ENCODE measurements at regions not wholly inside any gene's neighbourhood (a gene's known extent, or its start where the extent isn't known, plus 50 kb on each side); places are given as distances from the start of the nearest gene placed in this dataset.
A peak's percentile ranks its signal among the peaks of the same experiment; 100 is the strongest.

- H3K4me1 ChIP-seq (ENCODE audit: control insufficient read depth, insufficient read depth, low read length): peaks cover 2% of the 10 kb centered on the region
- no peak overlapping the region for H3K4me3 ChIP-seq (ENCODE audit: low read depth, low read length)
- H3K36me3 ChIP-seq (ENCODE audit: control insufficient read depth, insufficient read depth, low read length): no peaks in the 10 kb centered on the region
- peak in 1 of 6 donors; percentile 79 for DNase-seq (ENCODE audit: low read depth in 4 of 6, low spot score in 6 of 6)
- no peaks in the 10 kb centered on the region for H3K27me3 ChIP-seq (ENCODE audit: control insufficient read depth, insufficient read depth, low read length)
- 77% methylated on average over 8 of the region's 15 CpGs for WGBS (ENCODE audit: insufficient coverage)
- no peak overlapping the region for H3K27ac ChIP-seq (ENCODE audit: low read depth, low read length)
- no peaks in the 10 kb centered on the region for H3K9me3 ChIP-seq (ENCODE audit: control insufficient read depth, insufficient read depth, low read length)
These were observed 115.0 kb upstream of the BACE2 start for GRCh38 chr21:41052820-41053555.

DNA sequence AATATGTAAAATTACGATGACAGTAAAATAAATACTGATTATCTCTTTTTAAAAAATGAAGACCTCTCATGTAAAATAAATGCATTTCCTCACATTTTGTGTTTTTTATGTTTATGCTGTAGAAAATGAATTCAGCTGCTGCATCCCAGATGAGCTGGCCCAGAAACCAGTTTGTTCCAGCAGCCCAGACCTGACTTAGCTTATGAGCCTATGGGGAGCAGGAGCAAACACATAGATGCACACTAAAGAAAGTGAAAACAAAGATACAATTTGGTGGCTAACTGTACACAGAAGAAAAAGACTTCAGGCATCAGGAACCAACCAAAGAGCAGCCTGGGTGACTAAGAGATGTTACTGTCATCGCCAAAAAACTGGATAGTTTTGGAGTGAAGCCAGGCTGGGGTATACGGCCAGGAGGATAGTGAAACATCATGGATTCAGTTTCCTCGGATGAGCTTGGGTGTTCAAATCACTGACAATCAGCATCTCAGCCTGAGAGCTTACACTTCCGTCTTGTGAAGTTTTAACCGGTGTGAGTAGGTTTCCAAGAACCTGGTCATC, 113.9 kb upstream of the BACE2 start:
- H3K4me1 ChIP-seq (ENCODE audit: control insufficient read depth, insufficient read depth, low read length): no peaks in the 10 kb centered on the region
- no peak overlapping the region for H3K27ac ChIP-seq (ENCODE audit: low read depth, low read length)
- DNase-seq (ENCODE audit: low read depth in 4 of 6, low spot score in 6 of 6): peak in 1 of 6 donors; percentile 54
- no peak overlapping the region for H3K4me3 ChIP-seq (ENCODE audit: low read depth, low read length)
- H3K9me3 ChIP-seq (ENCODE audit: control insufficient read depth, insufficient read depth, low read length): no peaks in the 10 kb centered on the region
- H3K27me3 ChIP-seq (ENCODE audit: control insufficient read depth, insufficient read depth, low read length): no peaks in the 10 kb centered on the region
- no peaks in the 10 kb centered on the region for H3K36me3 ChIP-seq (ENCODE audit: control insufficient read depth, insufficient read depth, low read length)
- WGBS (ENCODE audit: insufficient coverage): 69% methylated on average over 5 of the region's 6 CpGs

DNA sequence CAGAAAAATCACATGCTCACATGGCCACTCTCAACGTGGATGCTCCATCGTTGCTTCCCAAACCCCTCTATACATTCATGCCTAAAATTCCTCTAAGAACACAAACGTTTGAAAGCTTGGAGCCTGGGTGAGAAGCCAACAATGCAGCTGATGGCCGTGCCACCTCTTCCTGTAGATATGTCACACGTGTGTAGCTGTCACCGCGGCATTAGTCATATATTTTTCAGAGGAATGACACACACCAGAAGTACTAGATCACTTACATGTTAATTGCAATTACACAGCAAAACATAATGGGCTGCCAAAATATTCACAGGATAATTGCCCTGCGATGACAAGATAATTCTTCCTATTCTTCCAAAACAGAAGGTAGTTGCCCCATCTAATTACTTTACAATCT, 112.7 kb upstream of the BACE2 start:
- H3K4me3 ChIP-seq (ENCODE audit: low read depth, low read length): no peak overlapping the region
- H3K36me3 ChIP-seq (ENCODE audit: control insufficient read depth, insufficient read depth, low read length): no peaks in the 10 kb centered on the region
- WGBS (ENCODE audit: insufficient coverage): 82% methylated on average over 8 of the region's 8 CpGs
- no peaks in the 10 kb centered on the region for H3K4me1 ChIP-seq (ENCODE audit: control insufficient read depth, insufficient read depth, low read length)
- no peak for DNase-seq (ENCODE audit: low read depth in 4 of 6, low spot score in 6 of 6)
- no peaks in the 10 kb centered on the region for H3K27me3 ChIP-seq (ENCODE audit: control insufficient read depth, insufficient read depth, low read length)
- H3K9me3 ChIP-seq (ENCODE audit: control insufficient read depth, insufficient read depth, low read length): no peaks in the 10 kb centered on the region
- no peak overlapping the region for H3K27ac ChIP-seq (ENCODE audit: low read depth, low read length)

GRCh38 chr21:41059871-41060270, 108.1 kb upstream of the BACE2 start:
- 70% methylated on average over 6 of the region's 6 CpGs for whole genome bisulfite sequencing (ENCODE audit: insufficient coverage)

DNA sequence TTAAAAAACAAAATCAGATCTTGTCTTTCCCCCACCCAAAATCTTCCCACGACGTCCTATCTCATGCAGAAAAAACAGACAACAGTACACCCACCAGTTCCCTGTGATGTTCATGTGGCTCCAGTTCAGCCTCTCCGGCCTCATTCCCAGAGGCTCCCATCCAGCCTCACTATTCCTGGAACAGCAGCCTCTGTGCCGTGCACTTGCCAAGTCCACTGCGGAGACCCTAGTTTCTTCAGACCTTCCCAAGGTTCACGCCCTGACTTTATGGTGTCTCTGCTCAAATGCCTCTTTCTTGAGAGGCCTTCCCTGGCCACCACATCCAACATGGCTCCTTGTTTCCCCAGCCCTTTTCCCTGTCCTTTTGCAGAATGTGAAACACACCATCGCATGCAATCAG, 106.3 kb upstream of the BACE2 start:
- Histone ChIP-seq H3K27ac (ENCODE audit: low read depth, low read length) (no peak overlapping the region), H3K9me3 (ENCODE audit: control insufficient read depth, insufficient read depth, low read length) (no peaks in the 10 kb centered on the region), H3K4me3 (ENCODE audit: low read depth, low read length) (no peak overlapping the region), H3K36me3 (ENCODE audit: control insufficient read depth, insufficient read depth, low read length) (no peaks in the 10 kb centered on the region), H3K4me1 (ENCODE audit: control insufficient read depth, insufficient read depth, low read length) (peaks cover 9% of the 10 kb centered on the region), H3K27me3 (ENCODE audit: control insufficient read depth, insufficient read depth, low read length) (no peaks in the 10 kb centered on the region)
- DNase-seq (ENCODE audit: low read depth in 4 of 6, low spot score in 6 of 6): no peak
- WGBS (ENCODE audit: insufficient coverage): 84% methylated on average over 7 of the region's 7 CpGs

More at GRCh38 chr21:41059871-41060270, 108.1 kb upstream of the BACE2 start:
- Histone ChIP-seq H3K27me3 (ENCODE audit: control insufficient read depth, insufficient read depth, low read length) (no peaks in the 10 kb centered on the region), H3K36me3 (ENCODE audit: control insufficient read depth, insufficient read depth, low read length) (no peaks in the 10 kb centered on the region), H3K4me3 (ENCODE audit: low read depth, low read length) (no peak overlapping the region), H3K9me3 (ENCODE audit: control insufficient read depth, insufficient read depth, low read length) (no peaks in the 10 kb centered on the region), H3K4me1 (ENCODE audit: control insufficient read depth, insufficient read depth, low read length) (peaks cover 8% of the 10 kb centered on the region), H3K27ac (ENCODE audit: low read depth, low read length) (no peak overlapping the region)
- no peak for DNase-seq (ENCODE audit: low read depth in 4 of 6, low spot score in 6 of 6)

- Histone ChIP-seq H3K9me3 (ENCODE audit: control insufficient read depth, insufficient read depth, low read length) (no peaks in the 10 kb centered on the region), H3K36me3 (ENCODE audit: control insufficient read depth, insufficient read depth, low read length) (no peaks in the 10 kb centered on the region), H3K4me1 (ENCODE audit: control insufficient read depth, insufficient read depth, low read length) (peaks cover 24% of the 10 kb centered on the region), H3K27ac (ENCODE audit: low read depth, low read length) (peak overlapping the region; percentile 16), H3K27me3 (ENCODE audit: control insufficient read depth, insufficient read depth, low read length) (no peaks in the 10 kb centered on the region), H3K4me3 (ENCODE audit: low read depth, low read length) (no peak overlapping the region)
- WGBS (ENCODE audit: insufficient coverage): 43% methylated on average over 10 of the region's 12 CpGs
- DNase-seq (ENCODE audit: low read depth in 4 of 6, low spot score in 6 of 6): peak in 2 of 6 donors; percentile 61 to 75
These were observed 103.6 kb upstream of the BACE2 start for GRCh38 chr21:41064334-41064791.

GRCh38 chr21:41064951-41065350, 103.0 kb upstream of the BACE2 start:
- Histone ChIP-seq H3K9me3 (ENCODE audit: control insufficient read depth, insufficient read depth, low read length) (no peaks in the 10 kb centered on the region), H3K27ac (ENCODE audit: low read depth, low read length) (no peak overlapping the region), H3K4me3 (ENCODE audit: low read depth, low read length) (no peak overlapping the region), H3K27me3 (ENCODE audit: control insufficient read depth, insufficient read depth, low read length) (no peaks in the 10 kb centered on the region), H3K36me3 (ENCODE audit: control insufficient read depth, insufficient read depth, low read length) (no peaks in the 10 kb centered on the region), H3K4me1 (ENCODE audit: control insufficient read depth, insufficient read depth, low read length) (peaks cover 24% of the 10 kb centered on the region)
- DNase-seq (ENCODE audit: low read depth in 4 of 6, low spot score in 6 of 6): no peak
- WGBS (ENCODE audit: insufficient coverage): 92% methylated on average over 8 of the region's 8 CpGs

DNA sequence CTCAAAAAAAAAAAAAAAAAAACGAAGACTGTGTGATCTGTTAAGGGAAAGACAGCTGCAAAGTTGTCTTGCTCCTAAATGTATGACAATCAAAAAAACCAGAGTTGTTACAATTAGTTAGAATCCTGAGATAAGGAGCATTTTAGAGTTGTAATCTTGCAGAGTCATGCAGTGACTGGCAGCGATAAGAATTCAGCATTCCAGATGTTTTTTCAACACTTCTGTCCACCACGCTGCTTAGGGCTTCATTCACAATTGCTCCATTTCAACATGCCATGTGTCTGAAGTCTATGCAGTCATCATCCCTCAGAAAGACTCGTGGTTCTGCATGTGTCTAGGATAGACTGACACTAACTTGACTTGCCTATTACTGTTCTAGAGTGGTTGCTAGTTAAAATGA, 102.4 kb upstream of the BACE2 start:
- no peak for DNase-seq (ENCODE audit: low read depth in 4 of 6, low spot score in 6 of 6)
- Histone ChIP-seq H3K36me3 (ENCODE audit: control insufficient read depth, insufficient read depth, low read length) (no peaks in the 10 kb centered on the region), H3K4me3 (ENCODE audit: low read depth, low read length) (no peak overlapping the region), H3K9me3 (ENCODE audit: control insufficient read depth, insufficient read depth, low read length) (no peaks in the 10 kb centered on the region), H3K4me1 (ENCODE audit: control insufficient read depth, insufficient read depth, low read length) (peaks cover 24% of the 10 kb centered on the region), H3K27me3 (ENCODE audit: control insufficient read depth, insufficient read depth, low read length) (no peaks in the 10 kb centered on the region), H3K27ac (ENCODE audit: low read depth, low read length) (no peak overlapping the region)
- WGBS (ENCODE audit: insufficient coverage): no CpG with 5 or more reads among the region's 4 CpGs

DNA sequence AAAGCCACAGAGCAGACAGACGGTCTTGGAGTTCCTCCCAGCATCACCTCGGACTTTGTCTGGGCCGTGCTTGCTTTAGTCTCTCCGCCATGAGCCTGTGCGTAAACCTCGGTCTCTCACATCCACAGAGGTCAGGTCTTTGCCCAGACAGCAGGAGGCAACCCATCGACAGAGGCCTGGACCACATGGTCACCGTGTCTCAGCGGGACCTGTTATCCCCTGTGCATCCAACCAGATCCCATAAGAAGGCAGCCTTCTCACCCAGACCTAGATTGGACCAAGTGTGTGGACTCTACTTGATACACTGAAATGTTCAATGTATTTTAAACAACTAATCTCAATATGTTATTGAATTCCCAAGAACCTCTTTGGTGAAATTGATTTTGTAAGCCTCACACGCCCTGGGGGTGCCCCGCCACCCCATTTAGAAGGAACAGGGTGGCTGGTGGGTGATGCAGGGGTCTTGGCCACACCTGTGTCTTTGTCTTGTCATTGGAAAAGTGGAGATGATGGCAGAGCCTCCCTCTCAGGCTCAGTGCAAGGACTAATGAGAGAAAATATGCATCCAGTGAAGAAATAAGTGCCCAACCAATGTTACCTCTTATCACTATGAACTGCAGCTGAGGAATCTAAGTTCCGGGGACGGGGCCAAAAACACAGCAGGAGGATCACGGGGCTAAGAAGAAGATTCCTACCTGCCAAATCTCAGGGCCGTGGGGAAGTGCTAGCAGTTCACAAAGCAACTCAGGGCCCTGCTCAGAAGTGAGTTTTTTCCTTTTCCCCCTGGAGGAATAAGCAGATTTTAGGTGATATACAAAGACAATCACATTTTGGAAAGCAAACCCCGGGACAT, 101.6 kb upstream of the BACE2 start:
- no peaks in the 10 kb centered on the region for H3K27me3 ChIP-seq (ENCODE audit: control insufficient read depth, insufficient read depth, low read length)
- peak in 1 of 6 donors; percentile 21 for DNase-seq (ENCODE audit: low read depth in 4 of 6, low spot score in 6 of 6)
- 83% methylated on average over 13 of the region's 16 CpGs for WGBS (ENCODE audit: insufficient coverage)

More for the DNA sequence above, 101.6 kb upstream of the BACE2 start:
- Histone ChIP-seq H3K4me1 (ENCODE audit: control insufficient read depth, insufficient read depth, low read length) (peaks cover 24% of the 10 kb centered on the region), H3K4me3 (ENCODE audit: low read depth, low read length) (no peak overlapping the region), H3K27ac (ENCODE audit: low read depth, low read length) (no peak overlapping the region), H3K9me3 (ENCODE audit: control insufficient read depth, insufficient read depth, low read length) (no peaks in the 10 kb centered on the region), H3K36me3 (ENCODE audit: control insufficient read depth, insufficient read depth, low read length) (no peaks in the 10 kb centered on the region)

Data from spinal cord (tissue), 9 donors.